GM19239 (cell line): ENCODE measurements at regions not wholly inside any gene's neighbourhood (a gene's known extent, or its start where the extent isn't known, plus 50 kb on each side); places are given as distances from the start of the nearest gene placed in this dataset.
A peak's percentile ranks its signal among the peaks of the same experiment; 100 is the strongest.
"Not testable (repeated sequence)": the region's sequence is repeated elsewhere in the genome, so short reads cannot be mapped to it uniquely, and the experiment has no call there.

ENCODE experiments used
- DNase-seq: peaks from one replicate; pipeline ENCODE4 v3.0.0; 2011; ENCODE audit warnings: low spot score; ENCODE audit not compliant: insufficient read length
- FAIRE-seq: peaks from 2 replicates; lab custom pipeline; 2011; peaks lifted over from hg19 to GRCh38; lab: Jason Lieb, UNC

DNA sequence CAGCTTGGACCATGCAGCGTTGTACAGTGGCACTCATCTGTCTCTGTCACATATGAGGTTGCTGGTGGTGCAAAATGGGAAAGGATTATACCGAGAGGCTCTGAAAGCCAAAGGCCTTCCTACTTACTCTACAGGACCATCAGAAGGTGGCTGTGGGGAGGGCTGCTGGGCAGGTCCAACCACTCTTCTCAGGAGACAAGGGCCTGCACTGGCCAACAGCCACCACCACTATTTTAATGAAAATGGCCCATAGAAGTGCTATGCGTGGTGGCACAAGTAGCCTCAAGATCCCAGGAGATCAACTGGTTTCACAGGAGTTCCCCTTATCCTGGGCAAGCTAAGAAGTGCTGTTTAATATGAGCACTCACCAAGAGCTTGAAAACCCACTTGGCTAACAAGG is 52.3 kb downstream of the MRPL57 start:
- DNase-seq (no peak), FAIRE-seq (no peak)

DNA sequence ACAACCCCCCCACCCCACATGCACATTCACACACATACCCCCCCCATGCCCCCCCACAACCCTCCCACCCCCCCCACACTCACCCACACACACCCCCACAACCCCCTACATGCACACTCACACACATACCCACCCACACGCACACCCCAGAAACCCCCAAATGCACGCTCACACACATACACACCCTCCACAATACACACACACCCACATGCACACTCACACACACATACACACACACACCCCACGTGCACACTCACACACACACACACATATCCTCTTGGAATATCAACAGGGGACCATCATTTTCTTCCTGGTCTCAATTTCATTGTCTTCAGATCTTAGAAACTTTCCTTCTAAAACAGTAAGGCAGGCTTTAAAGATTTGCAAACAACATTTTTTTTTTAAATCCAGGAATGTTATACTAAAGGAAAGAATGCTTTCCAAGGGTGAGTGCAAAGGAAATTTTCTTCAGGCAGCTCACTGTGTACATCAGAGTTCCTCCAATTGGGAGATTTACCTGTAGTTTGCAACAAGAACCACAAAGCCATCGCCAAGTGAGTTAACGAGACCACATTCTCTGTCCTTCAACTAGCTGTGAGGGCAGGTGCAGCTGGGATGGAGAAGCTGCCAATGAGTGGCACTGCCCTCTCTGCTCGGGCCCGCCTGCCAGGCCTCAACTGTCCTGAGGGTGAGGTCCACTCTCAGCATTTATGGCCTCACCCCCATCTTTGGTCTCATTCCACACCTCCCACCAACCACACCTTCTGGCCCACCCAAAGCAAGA is 53.0 kb downstream of the MRPL57 start:
- FAIRE-seq (no peak), DNase-seq (no peak)

DNA sequence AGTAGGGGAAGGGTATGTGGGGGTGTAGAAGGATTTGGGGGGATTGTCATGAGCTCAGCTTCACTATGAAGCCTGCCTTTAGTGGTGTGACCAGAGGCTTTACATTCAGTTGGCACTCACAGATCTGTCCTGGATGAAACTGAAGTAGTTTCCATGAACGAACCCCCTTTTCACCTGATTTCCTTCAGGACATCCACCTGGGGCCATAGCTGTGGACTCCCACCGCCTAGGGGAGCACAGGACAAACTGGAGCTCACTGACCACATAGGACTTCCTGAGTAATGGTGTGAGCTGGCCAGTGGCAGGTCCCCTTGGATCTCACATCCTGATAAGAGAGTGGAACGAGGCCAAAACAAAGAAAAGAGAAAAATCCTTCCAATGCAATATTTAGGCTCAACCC is 54.1 kb downstream of the MRPL57 start:
- FAIRE-seq (no peak), DNase-seq (no peak)

DNA sequence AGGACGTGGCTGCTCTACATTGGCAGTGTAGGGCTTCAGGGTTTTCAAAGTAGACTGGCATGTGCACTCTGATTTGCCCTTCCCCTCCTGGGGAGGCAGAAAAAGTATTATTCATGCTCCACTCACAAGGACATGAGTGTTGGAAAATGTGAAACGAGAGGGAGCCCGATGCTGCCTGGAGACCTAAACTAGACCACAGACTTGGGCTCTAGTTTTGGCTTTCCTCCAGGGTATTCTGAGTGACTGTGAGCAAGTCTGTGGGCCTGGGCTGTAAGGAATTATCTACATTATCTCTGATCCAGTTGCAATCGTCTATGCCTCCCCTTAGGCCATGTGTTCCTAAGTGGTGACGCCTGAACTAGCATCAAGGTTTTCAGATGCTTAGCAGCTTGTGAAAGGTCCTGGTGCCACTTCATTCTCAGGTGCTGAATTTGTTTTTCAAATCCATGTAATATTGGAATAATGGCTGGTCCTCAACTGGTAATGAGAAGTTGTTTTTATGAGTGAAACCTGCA is 55.0 kb downstream of the MRPL57 start:
- DNase-seq (no peak), FAIRE-seq (no peak)

DNA sequence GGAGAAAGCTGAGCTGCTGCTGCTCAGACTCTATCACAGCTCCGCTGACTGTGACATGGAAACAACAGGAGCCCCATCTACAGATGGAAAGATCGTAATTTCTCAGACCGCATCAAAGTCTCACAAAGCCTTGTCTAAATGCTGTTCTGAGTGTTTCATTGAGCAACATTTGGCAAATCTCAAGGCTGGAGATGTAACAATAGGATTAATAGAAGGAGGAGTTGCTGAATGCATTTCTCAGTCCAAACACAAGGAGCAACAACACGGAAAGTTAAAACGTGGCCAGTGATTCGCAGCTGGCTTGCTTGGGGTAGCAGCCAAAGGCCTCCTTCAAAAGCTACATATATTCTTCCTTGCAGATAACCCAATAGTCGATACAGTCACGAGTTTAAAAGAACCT is 55.7 kb downstream of the MRPL57 start:
- DNase-seq (no peak), FAIRE-seq (no peak)

DNA sequence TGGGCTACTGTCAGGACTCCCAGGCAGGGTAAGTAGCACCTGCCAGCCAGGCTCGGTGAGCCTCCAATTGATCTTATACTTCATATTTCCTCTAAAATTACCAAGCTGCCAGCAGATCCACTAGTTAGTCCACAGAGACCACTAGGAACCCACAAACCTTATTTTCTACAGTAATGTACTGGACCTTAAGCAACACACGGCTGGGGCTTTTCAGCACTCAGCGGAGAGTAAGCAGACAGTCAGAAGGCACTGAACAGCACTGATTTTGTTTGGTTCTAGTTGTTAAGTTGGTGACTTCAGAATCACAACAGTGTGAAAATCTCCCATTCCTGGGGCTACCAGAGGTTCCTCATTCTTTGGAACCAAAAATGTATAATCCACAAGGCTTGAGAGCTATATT is 56.1 kb downstream of the MRPL57 start:
- FAIRE-seq (peak; percentile 65), DNase-seq (no peak)

DNA sequence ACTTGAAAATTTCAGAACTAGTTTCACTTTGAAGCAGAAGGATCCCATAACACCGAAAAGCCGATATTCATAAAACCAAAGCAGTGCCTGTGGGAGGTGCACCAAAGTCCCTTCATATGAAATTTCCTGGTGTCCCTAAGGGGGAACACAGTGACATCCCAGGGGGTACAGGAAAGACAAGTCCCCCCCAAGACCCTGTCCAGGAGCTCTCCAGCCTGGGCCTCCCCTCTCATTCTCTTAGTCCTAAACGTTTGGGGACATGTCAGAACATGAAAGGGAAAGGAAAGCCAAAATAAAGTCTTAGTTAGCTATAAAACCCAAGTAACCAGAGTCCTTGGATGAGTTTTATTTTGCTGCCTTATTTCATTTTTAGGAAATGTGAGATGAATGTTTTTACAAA is 56.6 kb downstream of the MRPL57 start:
- no peak for FAIRE-seq

DNA sequence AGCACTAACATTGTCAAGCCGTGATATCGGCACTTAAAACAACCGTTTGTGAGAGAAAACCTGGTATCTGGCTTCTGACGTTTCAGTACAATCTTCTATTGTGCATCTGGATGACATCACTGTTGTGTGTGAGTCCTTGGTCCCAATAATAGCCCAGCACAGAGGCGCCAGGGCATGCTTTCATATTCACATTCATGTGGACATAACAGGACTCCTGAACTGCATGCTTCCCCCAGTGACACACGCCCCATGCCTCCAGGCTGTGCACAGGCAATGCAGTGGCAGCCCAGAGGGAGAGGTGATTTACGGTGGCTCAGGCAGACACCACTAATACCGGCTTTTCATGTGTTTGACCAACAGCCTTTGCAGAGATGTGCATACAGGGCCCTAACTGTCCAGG is 58.1 kb downstream of the MRPL57 start:
- no peak for FAIRE-seq
- no peak for DNase-seq

More for the DNA sequence above, 56.6 kb downstream of the MRPL57 start:
- DNase-seq, result no peak

DNA sequence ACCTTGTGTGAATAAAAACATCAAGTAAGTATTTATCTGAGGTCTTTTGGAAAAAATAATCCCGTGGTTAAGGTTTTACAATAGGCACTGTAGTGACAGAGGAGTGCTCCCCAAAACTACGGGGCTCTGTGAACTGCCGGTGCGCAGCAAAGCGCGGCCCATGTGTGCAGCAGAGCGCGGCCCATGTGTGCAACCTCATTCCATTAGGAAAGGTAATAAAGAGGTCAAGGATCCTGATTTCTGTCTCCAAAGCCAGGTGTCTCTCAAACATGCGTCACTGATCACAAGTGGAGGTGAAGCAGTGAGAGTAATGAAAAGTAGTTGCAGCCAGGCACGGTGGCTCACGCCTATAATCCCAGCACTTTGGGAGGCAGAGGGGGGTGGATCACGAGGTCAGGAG is 58.7 kb downstream of the MRPL57 start:
- no peak for DNase-seq
- peak; percentile 37 for FAIRE-seq

DNA sequence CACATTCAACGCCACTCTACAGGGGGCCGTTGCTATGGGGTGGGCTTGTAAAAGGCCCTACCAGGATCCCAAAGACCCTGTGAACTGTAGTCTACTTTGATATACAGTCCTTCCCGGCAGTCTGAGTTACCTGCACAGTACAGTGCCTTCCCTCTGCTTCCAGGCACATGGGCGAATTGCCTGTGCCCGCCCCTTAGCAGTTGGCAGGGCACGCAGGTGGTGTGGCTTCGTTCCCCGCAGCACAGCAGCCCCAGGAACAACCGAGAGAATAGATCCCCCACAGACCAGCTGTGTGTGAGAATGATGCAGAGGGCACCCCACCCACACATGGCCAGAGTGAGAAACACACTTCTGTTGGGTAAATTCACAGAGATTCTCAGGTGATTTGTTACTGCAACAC is 60.6 kb downstream of the MRPL57 start:
- DNase-seq (no peak), FAIRE-seq (no peak)

DNA sequence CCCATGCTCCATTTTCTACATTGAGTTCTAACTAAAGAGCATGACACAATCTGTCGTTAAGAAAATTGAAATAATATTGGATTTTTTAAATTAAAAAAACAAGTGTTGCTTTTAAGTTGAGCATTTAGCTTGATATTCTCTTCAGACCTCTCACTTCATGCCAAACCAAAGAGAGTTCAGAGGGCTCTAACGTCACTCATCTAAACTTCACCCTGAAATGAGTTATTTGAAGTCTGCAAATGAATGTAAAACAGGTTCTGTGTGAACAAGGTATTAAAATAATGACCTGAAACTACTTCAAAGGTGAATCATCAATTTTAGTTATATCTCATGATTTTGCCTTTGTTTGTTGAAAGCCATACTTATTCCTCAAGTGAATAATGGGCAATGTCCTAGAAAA is 61.8 kb downstream of the MRPL57 start:
- DNase-seq (no peak), FAIRE-seq (no peak)

DNA sequence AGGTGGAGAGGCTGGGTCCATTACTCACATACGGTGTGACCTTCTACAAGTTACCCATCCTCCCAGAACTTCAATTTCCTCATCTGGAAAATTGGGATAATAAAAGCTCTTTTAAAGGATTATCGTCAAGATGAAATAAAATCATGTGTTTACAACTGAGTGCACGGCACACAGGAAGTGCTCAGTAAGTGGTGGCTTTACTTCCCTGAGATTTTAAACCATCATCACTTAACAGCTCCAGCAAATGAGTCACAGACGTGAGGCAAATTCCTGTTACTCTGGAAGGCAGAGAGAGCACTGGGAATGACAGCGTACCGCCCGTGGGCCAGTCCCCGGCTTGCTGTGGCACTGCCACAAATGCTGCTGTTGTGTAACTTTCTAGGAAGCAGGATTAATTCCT is 64.1 kb downstream of the MRPL57 start:
- no peak for FAIRE-seq
- no peak for DNase-seq

DNA sequence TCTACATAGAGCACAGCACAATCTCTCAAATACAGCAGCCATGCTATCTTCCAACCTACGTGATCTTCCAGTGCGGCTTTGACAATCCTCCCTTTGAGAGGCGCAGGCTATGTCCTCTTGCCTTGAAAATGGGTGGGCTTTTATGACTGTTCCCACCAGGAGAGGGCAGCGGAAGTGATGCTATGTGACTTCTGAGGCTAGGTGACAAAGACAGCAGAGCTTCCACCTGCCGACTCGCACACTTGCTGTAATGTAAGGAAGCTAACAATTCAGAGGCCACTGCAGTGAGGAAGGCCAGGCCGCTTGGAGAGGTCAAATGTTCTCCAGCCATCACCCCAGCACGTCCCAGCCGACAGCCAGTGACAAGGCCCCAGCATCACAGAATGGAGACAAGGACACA is 65.8 kb downstream of the MRPL57 start:
- FAIRE-seq (no peak), DNase-seq (no peak)

DNA sequence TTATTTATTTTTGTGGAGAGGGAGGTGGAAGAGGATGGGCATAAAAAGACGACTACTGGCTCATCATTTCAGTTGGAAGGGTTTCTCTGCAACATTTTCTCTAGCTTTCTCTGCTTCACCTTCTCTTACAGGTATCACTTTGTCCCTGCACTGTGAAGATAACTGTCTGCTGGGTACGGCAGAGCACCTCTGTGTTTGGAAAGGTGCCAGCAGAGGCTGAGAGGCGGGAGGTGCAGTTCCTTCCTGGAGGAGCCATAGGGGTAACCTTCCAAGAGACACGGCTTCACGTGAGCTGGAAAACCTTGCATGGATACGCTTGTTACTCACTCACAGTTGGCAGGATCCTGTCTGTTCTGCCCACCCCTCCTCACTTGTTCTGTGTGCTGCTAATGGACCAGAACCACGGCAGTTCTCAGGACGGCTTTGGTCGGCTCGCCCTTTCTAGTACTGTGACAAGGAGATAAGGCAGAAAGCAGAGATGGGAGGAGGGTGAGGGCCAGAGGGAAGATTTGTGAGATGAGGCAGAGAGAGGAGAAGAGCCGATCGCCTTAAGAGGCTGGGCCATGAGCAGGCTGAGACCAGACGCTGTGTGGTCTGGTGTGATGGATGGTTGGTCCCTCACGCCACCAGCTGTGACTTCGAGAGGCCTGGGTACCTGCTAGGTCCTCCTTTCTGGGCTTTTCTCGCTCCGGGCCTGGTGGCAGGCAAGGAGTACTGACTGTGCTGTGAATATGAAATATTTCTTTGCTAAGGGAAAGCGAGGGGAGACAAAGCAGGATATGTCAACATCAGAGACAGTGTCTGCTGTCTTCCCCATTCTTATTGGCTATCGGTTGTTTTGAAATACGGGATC is 66.8 kb downstream of the MRPL57 start:
- FAIRE-seq (no peak), DNase-seq (no peak)

DNA sequence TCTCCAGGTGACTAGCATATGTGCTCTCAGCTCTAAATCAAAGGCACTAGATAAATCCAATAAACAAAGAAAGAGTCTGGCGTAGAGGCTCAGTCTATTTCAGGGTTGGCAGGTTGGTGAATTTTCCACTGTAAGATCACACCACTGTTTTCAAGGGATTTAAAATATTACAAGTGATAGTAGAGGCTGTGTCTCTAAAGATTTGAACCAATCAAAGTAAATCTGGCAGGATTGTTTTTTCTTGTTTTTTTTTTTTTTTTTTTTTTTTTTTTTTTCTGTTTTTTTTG is 67.4 kb downstream of the MRPL57 start:
- FAIRE-seq, DNase-seq: not testable (repeated sequence)

DNA sequence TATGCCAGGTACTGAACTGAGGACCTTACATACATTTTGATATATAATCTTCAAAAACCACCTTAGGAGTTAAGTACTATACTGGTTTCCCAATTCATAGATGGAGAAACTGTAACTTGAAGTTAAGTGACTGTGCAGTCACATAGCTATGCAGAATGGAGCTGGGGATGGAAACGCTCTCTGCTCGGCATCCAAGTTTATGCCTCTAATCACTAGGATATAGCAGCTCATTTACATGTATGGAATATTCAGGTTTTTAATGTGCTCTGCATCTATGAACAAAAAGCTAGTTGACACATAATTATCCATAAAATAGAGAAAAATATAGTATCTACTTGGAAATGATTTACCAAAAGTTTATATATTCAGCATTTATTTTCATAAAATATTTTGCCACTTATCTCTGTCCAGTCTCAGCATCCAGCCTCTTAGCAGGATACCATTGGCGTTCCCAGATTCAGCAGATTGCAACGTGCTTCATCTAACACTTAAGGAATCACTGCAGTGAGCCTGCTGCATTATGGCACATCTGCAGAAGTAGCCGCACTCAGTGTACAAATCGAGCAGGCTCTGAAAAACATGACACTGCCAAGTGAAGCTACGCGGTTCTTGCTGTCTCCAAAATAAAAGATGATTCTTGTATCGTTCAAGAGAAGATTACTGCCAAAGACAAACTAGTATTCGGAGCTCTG is 70.4 kb downstream of the MRPL57 start:
- FAIRE-seq (no peak), DNase-seq (no peak)

DNA sequence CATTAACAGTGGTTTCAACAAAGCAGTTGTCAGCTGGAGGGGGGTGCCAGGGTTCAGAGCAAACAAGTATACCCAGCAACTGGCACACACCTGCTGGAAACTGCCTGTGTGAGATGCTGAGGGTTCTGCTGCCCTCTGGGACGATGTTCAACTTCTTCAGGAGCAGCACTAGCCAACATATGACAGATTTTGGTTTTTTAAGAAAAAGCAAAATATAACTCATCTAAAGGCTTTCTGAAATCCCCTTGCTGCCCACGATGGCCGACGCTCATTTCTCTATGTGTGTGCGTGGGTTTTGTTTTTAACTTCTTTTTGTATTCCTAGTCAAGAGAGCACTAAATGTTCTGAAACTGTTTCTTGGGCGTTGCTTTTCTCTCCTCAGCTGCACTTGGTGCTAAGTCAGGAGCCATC is 79.9 kb downstream of the MRPL57 start:
- no peak for FAIRE-seq
- DNase-seq, result no peak

DNA sequence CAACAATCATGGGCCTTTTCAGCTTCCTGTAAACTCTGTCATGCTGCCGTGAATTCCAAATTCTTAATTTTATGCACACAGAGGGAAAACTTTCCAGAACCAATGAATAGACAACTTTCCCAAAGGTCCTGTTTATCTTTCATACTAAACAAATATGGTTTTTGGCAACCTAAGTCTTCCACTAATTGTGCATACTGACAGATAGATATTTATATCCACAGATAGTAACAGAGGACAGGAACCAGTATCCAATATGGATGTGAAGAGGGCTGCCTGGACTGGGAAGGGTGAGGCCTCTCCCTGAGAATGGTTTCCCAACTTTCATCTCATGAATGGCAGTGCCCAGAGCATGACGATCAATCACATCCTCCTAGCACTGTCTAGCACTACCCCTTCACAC is 80.4 kb downstream of the MRPL57 start:
- FAIRE-seq, result no peak
- DNase-seq, result no peak

DNA sequence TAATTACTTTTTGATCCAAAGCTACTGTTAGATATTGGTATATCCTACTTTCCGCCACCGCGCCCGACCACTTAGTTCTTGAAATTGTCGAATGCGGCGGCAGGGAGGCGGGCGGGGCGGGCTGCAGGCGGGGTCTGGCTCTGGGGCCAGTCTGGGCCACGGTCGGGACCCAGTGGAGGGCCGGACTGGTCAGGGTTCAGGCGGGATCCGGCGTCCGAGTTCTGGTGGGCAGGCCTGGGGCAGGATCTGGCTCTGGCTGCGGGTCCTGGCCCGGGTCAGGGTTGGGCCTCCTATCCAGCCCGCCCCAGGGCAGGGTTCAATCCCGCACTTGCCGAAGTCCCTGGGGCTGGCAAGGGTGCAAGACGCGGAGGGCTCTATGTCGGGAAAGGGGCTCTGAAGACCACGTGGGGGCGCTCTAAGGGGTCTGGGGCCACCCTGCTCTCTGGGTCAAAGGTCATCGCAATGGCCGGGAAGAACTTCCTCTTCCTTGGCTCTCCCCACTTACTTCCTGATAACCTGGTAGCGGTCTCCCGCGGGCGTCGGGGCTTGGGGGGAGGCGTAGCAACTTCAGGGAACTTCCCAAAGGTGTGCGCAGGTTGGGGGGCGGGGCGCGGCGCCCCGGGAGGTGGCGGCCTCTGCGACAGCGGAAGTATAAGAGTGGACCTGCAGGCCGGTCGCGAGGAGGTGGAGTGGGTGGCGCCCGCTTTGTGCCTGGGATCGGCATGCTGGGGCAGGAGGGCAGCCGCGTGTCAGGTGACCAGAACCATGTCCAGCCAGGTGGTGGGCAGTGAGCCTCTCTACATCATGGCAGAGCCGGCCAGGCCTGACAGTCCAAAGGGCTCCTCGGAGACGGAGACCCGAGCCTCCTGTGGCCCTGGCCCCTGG is 83.4 kb downstream of the MRPL57 start:
- no peak for FAIRE-seq
- no peak for DNase-seq
